PC-9 (cell line): ENCODE measurements at regions not wholly inside any gene's neighbourhood (a gene's known extent, or its start where the extent isn't known, plus 50 kb on each side); places are given as distances from the start of the nearest gene placed in this dataset.

Experiments used
- BruUV-seq: library from RNA; stranded (reverse); fragments of 400-500 nt; replicated peaks from 2 replicates; lab custom pipeline; 2021; lab: Mats Ljungman, UMichigan
- CTCF ChIA-PET: fragments of 300-600 bp; sonication (Branson Sonifier 250); formaldehyde crosslinking; loops from one replicate; lab custom pipeline; 2022; ENCODE audit warnings: antibody characterized with exemption; lab: Charles Lee
- POLR2A ChIA-PET: fragments of 300-600 bp; sonication (Branson Sonifier 250); formaldehyde crosslinking; loops from one replicate; lab custom pipeline; 2022; ENCODE audit warnings: antibody characterized with exemption; ENCODE audit not compliant: unreplicated experiment; lab: Charles Lee
- DNase-seq, 2 experiments: peaks; one replicate each; pipeline versions ENCODE4 v3.0.0 to v3.0.0-alpha.2; 2015 to 2022; ENCODE audit warnings: mixed read lengths in 1 of 2
- H2AFZ ChIP-seq: fragments of 200-600 bp; sonication (generic); 2 replicates; pipeline ENCODE4 v1.8.1; 2017; ENCODE audit warnings: antibody characterized with exemption
- H3F3A ChIP-seq: fragments of 200-600 bp; sonication (generic); 2 replicates; pipeline ENCODE4 v1.8.1; 2017; ENCODE audit warnings: antibody characterized with exemption, mild to moderate bottlenecking, low read depth; ENCODE audit not compliant: insufficient read depth
- H3K27ac ChIP-seq: fragments of 200-600 bp; sonication (generic); 2 replicates; pipeline ENCODE4 v1.6.1; 2016; ENCODE audit warnings: mixed run types
- H3K27me3 ChIP-seq: fragments of 200-600 bp; sonication (generic); 2 replicates; pipeline ENCODE4 v1.6.1; 2016; ENCODE audit warnings: low read depth, mixed run types; ENCODE audit not compliant: insufficient read depth
- H3K36me3 ChIP-seq: fragments of 200-600 bp; sonication (generic); 2 replicates; pipeline ENCODE4 v1.6.1; 2016; ENCODE audit warnings: low read depth, mixed run types
- H3K4me1 ChIP-seq: fragments of 200-600 bp; sonication (generic); replicated peaks from 2 replicates; pipeline ENCODE4 v1.6.1; 2016; ENCODE audit warnings: mixed run types; ENCODE audit not compliant: insufficient read depth
- H3K4me2 ChIP-seq: fragments of 200-600 bp; sonication (generic); 2 replicates; pipeline ENCODE4 v1.6.1; 2017; ENCODE audit warnings: mixed run types
- H3K4me3 ChIP-seq: fragments of 200-600 bp; sonication (generic); 2 replicates; pipeline ENCODE4 v1.6.1; 2016; ENCODE audit warnings: mixed run types
- H3K79me2 ChIP-seq: fragments of 200-600 bp; sonication (generic); 2 replicates; pipeline ENCODE4 v1.6.1; 2017; ENCODE audit warnings: low read depth, mixed run types
- H3K9me2 ChIP-seq: fragments of 200-600 bp; sonication (generic); 2 replicates; pipeline ENCODE4 v1.8.1; 2017; ENCODE audit warnings: mild to moderate bottlenecking; ENCODE audit not compliant: insufficient read depth
- H3K9me3 ChIP-seq: fragments of 200-600 bp; sonication (generic); 2 replicates; pipeline ENCODE4 v1.8.1; 2016; ENCODE audit warnings: low read depth; ENCODE audit not compliant: insufficient read depth
- H4K20me1 ChIP-seq: fragments of 200-600 bp; sonication (generic); 2 replicates; pipeline ENCODE4 v1.8.1; 2017; ENCODE audit not compliant: insufficient read depth
- CTCF ChIP-seq: fragments of 200-600 bp; sonication (generic); conservative IDR thresholded peaks from 2 replicates; pipeline ENCODE4 v1.6.1; 2017; ENCODE audit warnings: mixed run types, antibody characterized with exemption, mild to moderate bottlenecking, moderate library complexity
- EZH2 ChIP-seq: fragments of 200-600 bp; sonication (generic); IDR thresholded peaks from 2 replicates; pipeline ENCODE4 v1.8.0; 2017; ENCODE audit warnings: antibody characterized with exemption, low read depth
- intact Hi-C: fragments of 100-400 bp; cut with micrococcal nuclease; formaldehyde crosslinking; loops from one replicate; pipeline ENCODE4 v1.10.0; 2022; ENCODE audit not compliant: unreplicated experiment

GRCh38 chr3:101042996-101043686, 49.9 kb upstream of the ABI3BP start:
- Histone ChIP-seq H2AFZ (no peak overlapping the region), H3K9me2 (no peaks in the 10 kb centered on the region), H3K4me3 (no peak overlapping the region), H3K4me1 (peaks cover 25% of the 10 kb centered on the region), H3K79me2 (no peaks in the 10 kb centered on the region), H3K27me3 (no peaks in the 10 kb centered on the region), H3K27ac (peak overlapping the region; percentile 27; the same call in 1 of the 2 replicates), H3K36me3 (no peaks in the 10 kb centered on the region), H4K20me1 (no peaks in the 10 kb centered on the region), H3K4me2 (peak overlapping the region; percentile 1; the same call in 1 of the 2 replicates), H3K9me3 (peaks cover 19% of the 10 kb centered on the region; the same call in 1 of the 2 replicates), H3F3A (peaks cover 10% of the 10 kb centered on the region)
- peak in 1 of 2 experiments; percentile 87 for DNase-seq
- no peak for TF ChIP-seq CTCF
- TF ChIP-seq EZH2, result no peak
- intact Hi-C loops, result no loop called here
- no TSS peak for BruUV-seq
- ChIA-PET CTCF (no interaction called here), POLR2A (interaction anchor here (0.7 kb wide), 1 partner anchor 29 kb away, joined by 8 read pairs; no protein-coding TSS in a partner anchor)
